GM21423 (cell line): ENCODE measurements at regions not wholly inside any gene's neighbourhood (a gene's known extent, or its start where the extent isn't known, plus 50 kb on each side); places are given as distances from the start of the nearest gene placed in this dataset.

ENCODE experiments used
- ATAC-seq: cut with Tn5 transposase; IDR thresholded peaks from one replicate; pipeline ENCODE4 v1.9.1; 2021; ENCODE audit warnings: mild to moderate bottlenecking, moderate library complexity; ENCODE audit not compliant: unreplicated experiment

DNA sequence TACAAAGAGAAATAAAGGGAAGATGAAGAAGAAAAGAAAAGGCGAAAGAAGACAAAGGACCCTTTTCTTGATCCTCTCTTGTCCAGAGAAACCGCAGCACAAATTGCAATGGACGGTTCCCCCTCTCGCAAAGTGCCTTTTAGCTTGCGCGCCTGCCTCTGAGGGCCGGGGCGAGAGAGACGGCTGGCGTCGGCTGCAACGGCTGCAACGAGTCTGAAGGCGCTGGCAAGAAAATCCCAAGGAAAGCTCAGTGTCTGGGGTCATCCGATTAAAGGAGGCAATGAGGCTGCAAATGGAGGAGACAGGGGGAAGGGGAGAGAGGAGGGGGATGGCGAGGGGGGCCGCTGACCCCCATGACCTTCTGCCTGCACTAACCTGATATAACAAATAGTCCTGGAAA is 671.5 kb downstream of the MED13L start:
- ATAC-seq = no peak

GRCh38 chr12:115598871-115599811 is 678.4 kb downstream of the MED13L start:
- ATAC-seq = no peak

DNA sequence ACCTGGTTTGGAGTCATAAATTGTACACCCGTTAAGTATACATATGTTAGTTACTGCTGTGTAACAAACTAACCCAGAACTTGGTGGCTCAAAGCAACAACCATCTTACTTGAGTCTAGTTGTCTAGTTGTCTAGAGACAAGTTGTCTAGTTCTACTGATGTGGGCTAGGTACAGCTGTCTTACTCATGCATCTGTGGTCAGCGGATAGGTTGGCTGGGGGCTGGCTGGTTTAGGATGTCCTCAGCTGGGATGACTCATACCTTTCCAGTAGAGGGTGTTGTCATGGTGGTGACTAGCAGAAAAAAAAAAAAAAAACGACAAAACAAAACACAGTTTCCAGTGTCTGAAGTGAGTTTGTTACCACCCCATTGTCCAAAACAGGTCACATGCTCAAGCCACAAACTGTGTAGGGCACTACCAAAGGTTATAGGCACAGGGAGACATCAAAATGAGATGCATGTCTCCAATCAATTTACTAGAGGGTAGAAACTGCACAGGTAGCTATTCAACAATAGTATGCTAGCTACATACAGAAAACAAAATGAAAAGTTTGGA is 680.3 kb downstream of the MED13L start:
- ATAC-seq = no peak

DNA sequence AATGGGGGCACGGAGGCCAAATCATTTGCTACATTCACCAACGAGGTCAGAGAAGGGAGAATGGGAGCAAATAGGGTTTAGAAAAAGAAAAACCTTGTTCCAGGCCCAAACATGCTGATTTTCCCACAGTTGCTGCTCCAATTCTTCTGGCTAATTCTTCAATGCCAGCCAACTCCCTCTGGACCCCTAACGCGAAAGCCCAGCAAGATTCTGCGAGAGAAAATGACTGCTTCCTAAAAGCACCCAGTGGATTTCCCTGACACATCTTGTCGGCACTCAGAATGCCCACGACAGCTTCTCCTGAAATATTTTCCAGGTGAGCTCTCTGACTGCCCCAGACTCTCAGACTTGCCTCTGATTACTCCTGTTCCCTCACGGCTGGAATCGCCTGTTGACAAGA is 689.4 kb downstream of the MED13L start:
- no peak for ATAC-seq

DNA sequence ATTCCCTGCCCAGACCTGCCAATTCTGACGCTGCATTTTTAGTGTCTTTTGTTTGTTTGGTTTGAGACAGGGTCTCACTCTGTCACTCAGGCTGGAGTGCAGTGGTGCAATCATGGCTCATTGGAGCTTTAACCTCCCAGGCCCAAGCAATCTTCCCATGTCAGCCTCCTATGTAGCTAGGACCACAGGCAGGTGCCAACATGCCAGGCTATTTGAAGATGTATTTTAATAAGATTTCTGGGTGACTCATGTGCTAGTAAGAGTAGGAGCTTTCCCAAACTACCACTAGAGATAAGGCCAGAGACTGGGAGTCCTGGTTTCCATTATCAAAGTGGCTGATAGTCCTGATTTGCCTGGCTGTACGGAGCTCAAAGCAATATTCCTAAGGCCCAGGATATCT is 693.3 kb downstream of the MED13L start:
- ATAC-seq = no peak

DNA sequence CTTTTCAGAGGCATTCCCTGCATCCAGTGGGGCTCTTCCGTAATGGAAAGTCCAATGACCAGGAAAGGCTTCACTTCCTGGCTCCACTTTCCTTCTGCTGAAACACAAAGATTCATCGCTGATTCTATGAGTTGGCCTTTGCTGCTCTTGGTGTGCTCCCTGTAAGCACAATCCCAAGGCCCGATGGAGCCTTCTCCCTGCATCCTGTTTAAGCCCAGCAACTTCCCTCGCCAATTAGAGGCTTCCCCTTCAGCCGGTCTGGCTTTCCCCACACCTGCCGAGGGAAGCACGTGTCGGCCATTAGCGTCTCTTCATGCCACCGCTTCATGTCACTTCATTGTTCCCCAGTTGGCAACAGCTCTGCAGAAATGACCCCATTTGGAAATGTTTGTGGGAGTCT is 693.9 kb downstream of the MED13L start:
- no peak for ATAC-seq

- no peak for ATAC-seq
Observed at GRCh38 chr12:115577401-115577800, 700.1 kb downstream of the MED13L start.

GRCh38 chr12:115574826-115575225 is 702.7 kb downstream of the MED13L start:
- ATAC-seq = no peak

- ATAC-seq = peak; percentile 70
Observed at GRCh38 chr12:115572440-115572839, 705.1 kb downstream of the MED13L start.

GRCh38 chr12:115571446-115571845 is 706.0 kb downstream of the MED13L start:
- ATAC-seq = no peak

DNA sequence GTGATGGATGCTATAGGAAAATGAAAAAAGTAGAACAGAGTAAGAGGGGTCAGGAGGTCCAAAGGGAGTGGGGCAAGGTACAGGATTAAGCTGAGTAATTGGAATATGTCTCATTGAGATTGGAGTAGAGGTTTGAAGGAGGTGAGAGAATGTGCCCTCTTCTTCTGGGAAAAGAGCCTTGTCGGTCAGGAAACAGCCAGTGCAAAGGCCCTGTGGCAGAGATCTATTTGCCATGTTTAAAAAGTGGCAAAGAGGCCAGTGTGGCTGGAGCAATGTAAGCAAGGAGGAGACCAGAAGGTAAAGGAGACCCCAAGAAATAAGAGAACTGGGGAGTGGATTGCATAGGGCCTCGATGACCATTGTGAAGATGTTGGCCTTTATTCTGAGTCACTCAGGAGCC is 706.5 kb downstream of the MED13L start:
- no peak for ATAC-seq

DNA sequence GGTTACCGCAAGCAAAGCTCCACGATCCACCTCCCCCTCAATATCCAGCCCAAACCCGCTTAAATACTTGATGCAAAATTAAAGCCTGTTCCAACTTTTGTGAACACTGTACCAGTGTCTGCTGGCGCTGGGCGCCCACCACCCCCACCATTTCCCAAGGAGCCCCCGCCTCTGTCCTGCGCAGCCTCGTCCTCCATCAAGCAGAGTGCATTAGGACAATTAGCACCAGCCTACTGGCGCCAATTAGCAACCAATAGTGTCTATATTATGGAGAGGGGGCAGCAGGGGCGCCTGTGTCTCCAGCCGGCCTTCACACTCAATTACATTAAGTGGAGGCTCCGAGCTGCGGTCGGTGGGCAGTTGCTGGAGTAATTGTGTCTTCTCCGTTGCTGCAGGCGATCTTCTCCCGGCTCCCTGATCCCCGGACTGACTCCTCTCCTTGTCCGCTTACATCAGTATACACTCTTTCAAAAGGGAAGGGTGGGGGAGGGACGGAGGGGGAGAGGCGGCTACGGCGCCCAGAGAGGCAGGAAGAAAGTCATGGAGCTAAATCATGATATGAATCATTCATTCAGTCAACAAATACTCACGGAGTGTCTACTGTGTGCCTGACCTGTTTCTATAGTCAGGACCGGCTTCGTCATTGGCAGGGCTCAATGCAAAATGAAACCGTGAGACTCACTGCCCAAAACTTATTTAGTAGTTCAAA is 707.3 kb downstream of the MED13L start:
- ATAC-seq = no peak

- ATAC-seq = no peak
Observed at GRCh38 chr12:115569345-115570068, 708.0 kb downstream of the MED13L start.

DNA sequence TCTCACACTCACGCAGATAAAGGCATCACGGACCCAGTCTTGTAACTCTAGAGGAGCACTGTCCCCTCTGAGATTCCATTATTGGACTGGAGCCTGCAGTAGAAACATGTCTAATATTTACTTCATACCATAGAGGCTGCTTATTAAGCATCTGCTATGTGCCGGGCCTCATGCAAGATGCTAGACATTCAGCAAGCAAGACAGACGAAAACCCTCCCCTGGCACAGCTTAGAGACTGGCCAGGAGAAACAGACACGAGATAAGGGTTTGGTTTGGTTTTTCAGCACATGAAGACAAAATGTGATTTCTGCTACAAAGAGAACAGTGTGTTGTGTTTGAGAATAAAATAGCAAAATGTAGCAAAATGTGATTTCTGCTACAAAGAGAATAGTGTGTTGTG is 719.2 kb downstream of the MED13L start:
- ATAC-seq = no peak

- ATAC-seq = no peak
Observed at GRCh38 chr12:115553622-115554021, 723.9 kb downstream of the MED13L start.

DNA sequence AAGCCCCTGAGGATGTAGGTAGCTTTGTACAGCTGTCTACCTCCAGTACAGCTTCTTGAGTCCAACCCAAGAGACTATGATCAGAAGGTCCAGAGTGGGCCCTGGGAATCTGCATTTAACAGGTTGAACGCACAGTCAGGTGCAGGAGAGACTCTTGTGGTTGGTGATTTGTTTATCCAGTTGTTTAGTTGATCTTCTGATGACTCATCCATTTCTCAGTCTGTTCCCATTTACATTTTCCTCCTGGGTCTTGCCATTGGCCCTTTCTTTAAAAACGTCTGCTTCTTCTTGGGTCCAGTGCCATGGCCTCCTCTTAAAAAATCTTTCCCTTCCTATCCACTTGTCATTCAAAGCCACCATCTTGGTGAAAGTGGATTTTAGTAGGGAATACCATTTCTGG is 734.2 kb downstream of the MED13L start:
- ATAC-seq = no peak

DNA sequence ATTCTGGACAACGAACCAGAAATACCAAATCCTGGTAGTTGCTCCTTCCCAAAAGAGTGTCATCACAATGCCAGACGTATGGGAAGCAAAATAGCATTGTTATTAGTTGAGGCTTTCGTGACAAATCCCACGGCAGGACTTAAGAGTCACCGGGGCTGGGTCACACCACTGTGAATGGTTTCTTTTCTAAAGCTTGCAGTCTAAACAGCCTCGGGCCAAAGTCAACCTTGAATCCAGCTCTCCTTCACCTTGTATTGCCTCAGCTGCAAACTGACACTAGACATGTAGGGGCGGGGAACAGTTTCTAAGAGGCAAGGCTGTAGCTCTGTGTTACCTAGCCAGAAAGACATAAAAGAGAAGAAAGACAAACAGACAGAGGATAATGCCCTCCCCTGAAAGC is 734.8 kb downstream of the MED13L start:
- no peak for ATAC-seq

- no peak for ATAC-seq
Observed at GRCh38 chr12:115541891-115542421, 735.5 kb downstream of the MED13L start.

- ATAC-seq = no peak
Observed at GRCh38 chr12:115528466-115528865, 749.0 kb downstream of the MED13L start.

GRCh38 chr12:115521771-115522409 is 755.6 kb downstream of the MED13L start:
- ATAC-seq = no peak
